HG02588 (cell line): ENCODE measurements at regions not wholly inside any gene's neighbourhood (a gene's known extent, or its start where the extent isn't known, plus 50 kb on each side); places are given as distances from the start of the nearest gene placed in this dataset.
"Not testable (repeated sequence)": the region's sequence is repeated elsewhere in the genome, so short reads cannot be mapped to it uniquely, and the experiment has no call there.

Source experiments
- ATAC-seq: cut with Tn5 transposase; IDR thresholded peaks from one replicate; pipeline ENCODE4 v1.9.1; 2021; ENCODE audit warnings: mild to moderate bottlenecking, moderate library complexity; ENCODE audit not compliant: unreplicated experiment

- no peak for ATAC-seq
These were observed 88.2 kb upstream of the USP9X start for GRCh38 chrX:40996886-40997530.

- no peak for ATAC-seq
These were observed 87.1 kb upstream of the USP9X start for GRCh38 chrX:40998123-40998522.

DNA sequence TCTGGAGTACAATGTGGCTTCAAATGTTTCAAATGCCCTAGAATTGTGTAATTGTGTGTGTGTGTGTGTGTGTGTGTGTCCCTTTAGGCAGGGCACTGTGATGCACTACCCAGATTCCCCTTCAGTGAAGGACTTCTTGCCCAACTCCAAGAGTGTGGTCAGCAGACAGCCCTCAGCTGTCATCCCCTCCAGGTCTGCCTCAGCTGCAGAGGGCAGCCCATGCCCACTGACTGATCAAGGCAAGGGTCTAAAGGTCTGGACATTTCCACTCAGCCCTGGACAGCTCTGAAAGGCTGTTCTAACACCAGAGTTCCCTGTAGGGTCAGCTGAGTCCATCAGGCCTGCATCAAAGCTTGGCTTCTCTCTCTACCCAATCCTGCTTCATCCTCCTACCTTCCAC, 83.9 kb upstream of the USP9X start:
- ATAC-seq: no peak

DNA sequence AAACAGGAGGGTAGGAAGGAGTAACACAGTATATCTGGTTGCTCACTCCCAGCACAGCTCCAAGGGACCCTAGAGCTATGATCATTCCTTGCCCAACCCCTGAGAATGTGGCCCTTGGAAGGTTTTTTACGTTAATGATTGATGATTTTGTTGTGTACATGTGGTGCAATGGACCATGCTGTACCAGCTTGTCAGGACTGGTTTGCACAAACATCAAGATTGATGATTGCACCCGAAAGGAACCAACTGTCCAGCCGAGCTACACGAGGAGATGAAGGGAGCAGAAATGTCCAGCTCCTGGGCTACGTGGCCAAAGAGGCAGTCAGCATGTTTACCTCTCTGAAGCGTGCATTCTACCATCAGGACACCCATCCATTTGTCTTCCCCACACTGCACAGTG, 83.2 kb upstream of the USP9X start:
- no peak for ATAC-seq

- no peak for ATAC-seq
These were observed 81.6 kb upstream of the USP9X start for GRCh38 chrX:41003506-41004270.

DNA sequence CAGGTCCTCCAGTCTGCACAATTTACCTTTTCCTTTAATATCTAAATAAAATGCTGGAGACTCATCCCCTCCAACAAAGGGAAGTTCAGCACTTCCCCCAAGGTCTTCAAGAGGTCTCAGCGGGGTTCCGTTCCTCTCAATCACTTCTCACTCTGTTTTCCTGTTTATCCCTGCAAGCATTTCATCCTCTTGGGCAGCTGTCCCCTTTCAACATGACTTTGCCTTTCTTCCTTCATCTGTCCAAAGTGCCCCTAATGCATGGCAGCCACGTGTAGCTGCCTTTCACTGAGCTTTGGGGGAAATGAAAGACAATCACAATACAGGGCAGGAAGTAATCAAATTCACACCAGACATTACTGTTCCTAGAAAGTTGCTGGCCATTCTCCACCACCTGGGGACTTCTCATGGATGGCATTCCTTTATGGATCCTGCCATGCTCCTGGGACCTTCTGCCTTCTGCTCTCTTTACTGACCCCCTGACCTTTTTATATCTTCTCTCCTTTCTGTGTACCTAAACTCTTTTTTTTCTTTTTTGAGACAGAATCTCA, 79.7 kb upstream of the USP9X start:
- ATAC-seq: no peak

DNA sequence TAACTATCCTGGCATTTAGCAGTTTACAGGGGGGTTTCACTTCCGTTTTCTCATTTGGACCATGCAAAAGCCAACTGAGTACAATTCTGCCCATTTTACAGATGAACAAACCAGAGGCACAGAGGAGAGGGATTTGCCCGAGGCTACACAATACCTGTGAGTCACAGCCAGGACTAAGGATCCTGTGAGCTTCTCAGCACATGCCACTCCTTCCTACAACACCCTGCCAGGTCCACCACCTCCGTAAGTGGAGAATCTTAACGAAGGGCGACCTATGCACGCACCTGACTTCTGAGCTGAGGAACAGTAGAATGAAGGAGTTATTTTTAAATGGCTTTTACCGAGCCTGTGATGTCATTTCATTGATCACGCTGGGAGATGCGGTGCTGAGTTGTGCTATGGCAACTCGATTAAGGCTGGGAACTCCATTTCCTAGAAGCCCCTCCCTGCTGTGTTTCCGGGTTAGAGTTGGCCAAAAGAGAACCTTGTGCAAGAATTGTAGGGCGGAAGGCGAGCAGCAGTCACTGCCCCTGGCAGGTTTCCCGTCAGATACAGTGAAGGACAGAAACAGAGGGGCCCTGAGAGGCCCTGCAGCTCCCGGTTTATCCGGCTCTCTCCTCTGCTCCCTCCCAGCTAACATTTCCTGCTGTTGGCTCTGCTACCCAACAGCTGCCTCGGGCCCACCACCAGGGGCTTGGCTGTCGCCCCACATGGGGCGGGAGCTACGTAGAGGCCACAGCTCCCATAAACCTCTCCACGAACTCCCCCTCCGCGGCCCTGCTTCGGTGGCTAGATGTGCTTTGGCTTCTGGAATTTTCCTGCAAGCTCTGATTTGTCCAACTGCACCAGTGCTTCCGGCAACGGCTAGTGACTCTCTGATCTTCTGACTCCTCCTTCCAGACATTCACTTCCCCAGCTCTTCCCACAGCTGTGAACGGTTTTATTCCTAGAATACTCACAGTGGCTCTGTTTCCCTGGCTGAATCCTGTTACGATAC, 75.1 kb upstream of the USP9X start:
- ATAC-seq: no peak

DNA sequence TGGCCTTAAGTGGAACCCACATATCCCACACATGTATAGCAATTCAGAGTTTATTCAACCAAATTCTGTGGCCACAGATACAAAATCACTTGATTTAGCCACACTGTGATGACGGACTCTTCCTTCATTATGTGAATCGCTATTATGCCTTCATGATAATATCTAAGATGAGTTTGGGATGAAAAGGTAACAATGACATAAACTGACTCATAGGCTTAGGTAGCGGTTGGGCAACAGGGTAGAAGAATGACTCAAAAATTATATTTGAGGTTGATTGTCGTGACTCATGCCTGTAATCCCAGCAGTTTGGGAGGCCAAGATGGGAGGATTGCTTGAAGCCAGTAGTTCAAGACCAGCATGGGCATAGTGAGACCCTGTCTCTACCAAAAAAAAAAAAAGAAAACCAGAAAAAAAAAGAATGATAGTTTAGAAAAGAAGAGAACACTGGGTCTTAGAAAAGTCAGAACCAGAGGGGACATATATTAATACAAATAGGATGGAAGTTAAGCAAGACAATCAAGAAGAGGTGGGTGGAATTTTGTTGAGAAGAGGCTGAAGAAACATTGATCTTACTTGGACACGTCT, 70.4 kb upstream of the USP9X start:
- ATAC-seq: no peak

GRCh38 chrX:41017785-41018184, 67.5 kb upstream of the USP9X start:
- not testable (repeated sequence) for ATAC-seq

- not testable (repeated sequence) for ATAC-seq
These were observed 66.7 kb upstream of the USP9X start for GRCh38 chrX:41018391-41019040.

GRCh38 chrX:41019041-41019392, 66.2 kb upstream of the USP9X start:
- no peak for ATAC-seq

- no peak for ATAC-seq
These were observed 62.7 kb upstream of the USP9X start for GRCh38 chrX:41022566-41022965.

- ATAC-seq: no peak
These were observed 62.1 kb upstream of the USP9X start for GRCh38 chrX:41023098-41023497.

GRCh38 chrX:41024335-41024734, 60.9 kb upstream of the USP9X start:
- not testable (repeated sequence) for ATAC-seq

- ATAC-seq: no peak
These were observed 60.5 kb upstream of the USP9X start for GRCh38 chrX:41024755-41025154.

DNA sequence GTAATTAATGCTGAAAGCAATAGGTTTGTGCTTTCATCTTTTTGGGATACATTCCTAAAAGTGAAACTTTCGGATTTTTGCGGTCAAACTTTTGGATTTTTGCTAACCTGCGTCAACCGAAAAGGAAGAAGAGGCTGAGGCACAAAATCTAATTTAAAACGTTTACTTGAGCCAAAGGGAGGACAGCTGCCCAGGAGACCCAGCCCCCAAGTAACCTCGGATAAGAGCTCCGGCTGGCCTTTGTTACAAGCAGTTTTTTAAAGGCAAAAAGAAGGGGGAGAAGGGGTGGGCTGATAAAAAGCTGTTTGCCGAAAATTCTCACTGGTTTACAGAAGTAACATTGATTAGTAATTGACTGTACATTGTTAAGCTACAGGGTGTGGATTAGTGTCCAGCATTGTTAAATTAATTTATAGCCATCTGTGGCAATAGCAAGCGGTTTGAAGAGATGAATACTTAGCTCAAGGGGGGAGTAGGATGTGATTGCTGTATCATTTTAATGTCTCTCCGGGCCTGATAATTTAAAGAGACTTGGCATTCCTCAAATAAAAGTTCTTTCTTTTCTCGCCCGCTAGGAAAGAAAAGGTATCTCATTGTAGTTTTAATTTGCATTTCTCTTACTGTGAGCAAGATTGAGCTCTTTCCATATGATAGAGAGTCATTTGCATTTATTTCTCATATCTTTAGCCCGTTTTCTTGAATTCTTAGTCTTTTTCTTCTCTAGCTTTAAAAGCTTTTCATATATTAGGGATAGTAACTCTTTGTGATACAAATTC, 59.1 kb upstream of the USP9X start:
- no peak for ATAC-seq

- ATAC-seq: no peak
These were observed 58.6 kb upstream of the USP9X start for GRCh38 chrX:41026702-41027078.

GRCh38 chrX:41029332-41029731, 55.9 kb upstream of the USP9X start:
- no peak for ATAC-seq

DNA sequence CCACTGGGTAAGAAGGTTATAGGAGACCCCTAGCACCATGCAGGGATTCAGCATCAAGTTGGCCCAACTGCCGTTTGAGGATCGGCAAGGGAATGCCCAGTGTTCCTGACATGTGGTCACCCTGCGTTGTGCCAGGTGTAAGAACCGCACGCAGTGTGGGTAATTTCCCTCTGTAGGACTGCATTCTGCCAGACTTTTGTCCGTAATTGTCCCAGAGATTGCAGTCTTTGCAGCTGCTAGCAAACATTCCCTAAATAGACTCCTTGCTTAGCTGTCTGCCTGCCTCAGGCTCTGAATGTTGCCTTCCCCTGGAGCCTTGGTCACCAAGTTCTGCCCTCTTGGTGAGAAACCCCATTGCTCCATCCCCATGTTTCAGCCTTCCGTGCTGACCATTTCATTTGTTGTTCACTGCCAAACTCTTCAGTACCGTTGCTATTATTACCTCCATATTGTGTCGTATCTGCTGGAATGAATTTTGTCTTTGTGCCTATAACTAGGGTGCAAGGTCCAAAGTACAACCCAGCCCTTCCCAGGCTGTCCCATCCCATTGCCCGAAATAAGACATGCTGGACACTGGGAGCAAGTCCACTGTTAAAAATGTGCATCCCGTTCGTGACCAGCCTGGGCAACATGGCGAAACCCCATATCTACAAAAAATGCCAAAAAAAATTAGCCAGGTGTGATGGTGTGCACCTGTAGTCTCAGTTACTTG, 53.8 kb upstream of the USP9X start:
- ATAC-seq: no peak
